NT2/D1 (cell line): ENCODE measurements at regions not wholly inside any gene's neighbourhood (a gene's known extent, or its start where the extent isn't known, plus 50 kb on each side); places are given as distances from the start of the nearest gene placed in this dataset.

ENCODE experiments used
- SUZ12 ChIP-seq: IDR thresholded peaks from 2 replicates; pipeline ENCODE4 v1.6.1; 2011; ENCODE audit not compliant: insufficient read length, insufficient read depth; ENCODE audit errors: extremely low read depth
- YY1 ChIP-seq: IDR thresholded peaks from 2 replicates; pipeline ENCODE4 v1.6.1; 2011; ENCODE audit not compliant: insufficient read length, insufficient read depth
- ZNF274 ChIP-seq: IDR thresholded peaks from 2 replicates; pipeline ENCODE4 v1.6.1; 2011; ENCODE audit warnings: mild to moderate bottlenecking, low read depth, low read length

DNA sequence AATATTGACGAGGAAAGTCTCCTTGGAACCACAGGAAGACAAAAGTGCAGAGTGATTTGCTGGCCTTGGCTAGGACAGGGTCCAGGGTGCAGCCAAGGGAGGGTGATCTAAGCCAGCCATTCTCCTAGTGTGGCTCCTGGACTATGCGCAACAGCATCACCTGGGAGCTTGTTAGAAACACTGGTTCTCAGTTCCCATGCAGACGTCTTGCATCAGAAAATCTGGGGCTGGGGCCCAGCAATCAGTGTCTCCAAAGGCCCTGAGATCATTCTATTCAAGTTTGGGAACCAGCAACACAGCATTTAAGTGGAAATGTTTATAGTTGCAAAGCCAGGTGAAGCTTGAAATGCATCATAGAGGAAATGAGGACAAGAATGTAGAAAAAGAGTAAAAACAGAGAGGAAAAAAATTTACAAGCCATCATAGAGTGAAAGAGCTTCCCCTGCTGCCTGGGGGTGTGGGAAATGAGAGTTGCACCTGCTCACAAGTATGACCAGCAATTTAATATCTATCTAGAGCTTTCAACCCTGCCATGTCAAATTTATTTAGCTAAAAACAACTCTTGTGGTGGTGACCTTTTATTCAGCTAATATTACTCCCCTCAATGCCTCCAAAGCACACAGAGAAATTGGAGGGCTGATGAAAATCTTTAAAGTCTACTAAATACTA is 54.4 kb upstream of the SEC11C start:
- no peak for TF ChIP-seq YY1
- no peak for TF ChIP-seq ZNF274
- TF ChIP-seq SUZ12: no peak
